ENCODE measurements at regions not wholly inside any gene's neighbourhood (a gene's known extent, or its start where the extent isn't known, plus 50 kb on each side); places are given as distances from the start of the nearest gene placed in this dataset.

- DNase-seq (ENCODE audit: low read depth) = no peak
Observed at GRCh38 chr18:56224669-56225561, 413.5 kb downstream of the TXNL1 start.

GRCh38 chr18:56221195-56222065 is 417.0 kb downstream of the TXNL1 start:
- no peak for DNase-seq (ENCODE audit: low read depth)

GRCh38 chr18:56217406-56217805 is 421.0 kb downstream of the TXNL1 start:
- no peak for DNase-seq (ENCODE audit: low read depth)

- DNase-seq (ENCODE audit: low read depth) = no peak
Observed at GRCh38 chr18:56214706-56215105, 423.7 kb downstream of the TXNL1 start.

GRCh38 chr18:56210520-56210919 is 427.9 kb downstream of the TXNL1 start:
- DNase-seq (ENCODE audit: low read depth) = no peak

- DNase-seq (ENCODE audit: low read depth) = no peak
Observed at GRCh38 chr18:56207989-56208388, 430.4 kb downstream of the TXNL1 start.

- no peak for DNase-seq (ENCODE audit: low read depth)
Observed at GRCh38 chr18:56204052-56204451, 434.3 kb downstream of the TXNL1 start.

- no peak for DNase-seq (ENCODE audit: low read depth)
Observed at GRCh38 chr18:56202678-56203077, 435.7 kb downstream of the TXNL1 start.

- no peak for DNase-seq (ENCODE audit: low read depth)
Observed at GRCh38 chr18:56200381-56200911, 437.9 kb downstream of the TXNL1 start.

GRCh38 chr18:56199580-56200330 is 438.6 kb downstream of the TXNL1 start:
- DNase-seq (ENCODE audit: low read depth) = no peak

GRCh38 chr18:56197241-56197859 is 441.0 kb downstream of the TXNL1 start:
- no peak for DNase-seq (ENCODE audit: low read depth)

GRCh38 chr18:56196495-56197225 is 441.7 kb downstream of the TXNL1 start:
- no peak for DNase-seq (ENCODE audit: low read depth)

GRCh38 chr18:56191334-56191733 is 447.1 kb downstream of the TXNL1 start:
- DNase-seq (ENCODE audit: low read depth) = no peak

- no peak for DNase-seq (ENCODE audit: low read depth)
Observed at GRCh38 chr18:56189615-56190014, 448.8 kb downstream of the TXNL1 start.

- DNase-seq (ENCODE audit: low read depth) = no peak
Observed at GRCh38 chr18:56188529-56189275, 449.7 kb downstream of the TXNL1 start.

GRCh38 chr18:56186319-56186718 is 452.1 kb downstream of the TXNL1 start:
- no peak for DNase-seq (ENCODE audit: low read depth)

- no peak for DNase-seq (ENCODE audit: low read depth)
Observed at GRCh38 chr18:56185126-56185525, 453.3 kb downstream of the TXNL1 start.

- DNase-seq (ENCODE audit: low read depth) = no peak
Observed at GRCh38 chr18:56176751-56177150, 461.6 kb downstream of the TXNL1 start.

GRCh38 chr18:56175330-56176001 is 462.9 kb downstream of the TXNL1 start:
- DNase-seq (ENCODE audit: low read depth) = no peak

Data from activated T-cell treated with anti-CD3 and anti-CD28 coated beads for 48 hours (primary cell).